GM12873 (cell line): ENCODE measurements at regions not wholly inside any gene's neighbourhood (a gene's known extent, or its start where the extent isn't known, plus 50 kb on each side); places are given as distances from the start of the nearest gene placed in this dataset.
A peak's percentile ranks its signal among the peaks of the same experiment; 100 is the strongest.

Experiments
- TF ChIP-seq, protein P1 (sequence below): IDR thresholded peaks from 2 replicates; pipeline ENCODE4 v1.5.1; 2012; ENCODE audit warnings: low read depth, mild to moderate bottlenecking, moderate library complexity, low read length, control low read depth; ENCODE audit not compliant: insufficient read depth; ENCODE audit errors: missing control alignments

GRCh38 chr5:87042554-87042953, 225.1 kb upstream of the RASA1 start:
- TF ChIP-seq, protein P1, sequence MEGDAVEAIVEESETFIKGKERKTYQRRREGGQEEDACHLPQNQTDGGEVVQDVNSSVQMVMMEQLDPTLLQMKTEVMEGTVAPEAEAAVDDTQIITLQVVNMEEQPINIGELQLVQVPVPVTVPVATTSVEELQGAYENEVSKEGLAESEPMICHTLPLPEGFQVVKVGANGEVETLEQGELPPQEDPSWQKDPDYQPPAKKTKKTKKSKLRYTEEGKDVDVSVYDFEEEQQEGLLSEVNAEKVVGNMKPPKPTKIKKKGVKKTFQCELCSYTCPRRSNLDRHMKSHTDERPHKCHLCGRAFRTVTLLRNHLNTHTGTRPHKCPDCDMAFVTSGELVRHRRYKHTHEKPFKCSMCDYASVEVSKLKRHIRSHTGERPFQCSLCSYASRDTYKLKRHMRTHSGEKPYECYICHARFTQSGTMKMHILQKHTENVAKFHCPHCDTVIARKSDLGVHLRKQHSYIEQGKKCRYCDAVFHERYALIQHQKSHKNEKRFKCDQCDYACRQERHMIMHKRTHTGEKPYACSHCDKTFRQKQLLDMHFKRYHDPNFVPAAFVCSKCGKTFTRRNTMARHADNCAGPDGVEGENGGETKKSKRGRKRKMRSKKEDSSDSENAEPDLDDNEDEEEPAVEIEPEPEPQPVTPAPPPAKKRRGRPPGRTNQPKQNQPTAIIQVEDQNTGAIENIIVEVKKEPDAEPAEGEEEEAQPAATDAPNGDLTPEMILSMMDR: no peak

- TF ChIP-seq, protein P1: peak; percentile 21
These were observed 219.5 kb upstream of the RASA1 start for GRCh38 chr5:87048156-87048555.

- TF ChIP-seq, protein P1: no peak
These were observed 216.1 kb upstream of the RASA1 start for GRCh38 chr5:87051502-87052113.

- TF ChIP-seq, protein P1: no peak
These were observed 214.5 kb upstream of the RASA1 start for GRCh38 chr5:87053146-87053545.

GRCh38 chr5:87054821-87055220, 212.9 kb upstream of the RASA1 start:
- TF ChIP-seq, protein P1: no peak

GRCh38 chr5:87061046-87061445, 206.6 kb upstream of the RASA1 start:
- TF ChIP-seq, protein P1: no peak

GRCh38 chr5:87069311-87069710, 198.4 kb upstream of the RASA1 start:
- TF ChIP-seq, protein P1: no peak
